HFFc6 (cell line): ENCODE measurements at regions not wholly inside any gene's neighbourhood (a gene's known extent, or its start where the extent isn't known, plus 50 kb on each side); places are given as distances from the start of the nearest gene placed in this dataset.

Experiments used
- DNase-seq: peaks from one replicate; pipeline ENCODE4 v3.0.0-alpha.2; 2018
- H3K27ac Mint-ChIP-seq: 2 replicates; pipeline ENCODE4 v1.8.0; 2020; ENCODE audit warnings: mild to moderate bottlenecking, mixed read lengths
- H3K27me3 Mint-ChIP-seq: 2 replicates; pipeline ENCODE4 v1.8.0; 2021; ENCODE audit warnings: mild to moderate bottlenecking, moderate library complexity, mixed read lengths; ENCODE audit not compliant: insufficient read depth
- H3K36me3 Mint-ChIP-seq: 2 replicates; pipeline ENCODE4 v1.8.0; 2021; ENCODE audit warnings: low read depth, mixed read lengths
- H3K4me1 Mint-ChIP-seq: 2 replicates; pipeline ENCODE4 v1.8.0; 2020; ENCODE audit warnings: low read depth, mixed read lengths
- H3K4me3 Mint-ChIP-seq: 2 replicates; pipeline ENCODE4 v1.8.0; 2020; ENCODE audit warnings: mild to moderate bottlenecking, moderate library complexity, mixed read lengths
- H3K9me3 Mint-ChIP-seq: 2 replicates; pipeline ENCODE4 v1.8.0; 2020; ENCODE audit warnings: mild to moderate bottlenecking, mixed read lengths
- TF ChIP-seq, protein P1 (sequence below): fragments of 200-600 bp; sonication (generic); IDR thresholded peaks from 2 replicates; pipeline ENCODE4 v1.5.0; 2021; ENCODE audit warnings: antibody characterized with exemption, mild to moderate bottlenecking

DNA sequence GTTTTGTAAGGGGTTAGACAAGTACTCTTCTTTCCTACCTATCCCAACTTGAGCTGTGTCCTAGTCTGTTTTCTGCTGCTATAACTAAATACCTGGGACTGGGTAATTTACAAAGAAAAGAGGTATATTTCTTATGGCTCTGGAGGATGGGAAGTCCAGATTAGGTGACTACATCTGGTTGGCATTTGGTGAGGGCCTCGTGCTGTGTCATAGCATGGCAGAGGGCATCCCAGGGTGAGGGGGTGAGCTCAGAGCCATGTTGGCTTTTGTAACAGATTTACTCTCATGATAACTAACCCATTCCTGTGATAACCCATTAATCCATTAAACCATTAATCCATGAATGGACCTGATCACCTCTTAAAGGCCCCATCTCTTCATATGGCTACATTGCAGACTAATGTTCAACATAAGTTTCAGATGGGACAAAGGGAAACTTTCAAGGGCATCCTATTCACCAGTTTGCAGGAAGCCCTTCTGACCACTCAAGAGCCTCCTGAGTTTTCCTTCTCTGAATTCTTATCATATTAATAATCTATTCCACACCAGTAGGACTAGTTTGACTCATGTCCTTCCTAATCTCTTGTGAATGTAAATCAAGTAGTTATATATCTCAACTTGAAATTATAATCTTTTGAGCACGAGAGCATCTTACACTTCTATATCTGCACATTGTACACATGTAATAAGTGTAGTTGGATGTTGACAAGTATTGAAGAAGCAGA, 185.7 kb upstream of the ZPLD1 start:
- no peak for DNase-seq
- H3K4me1 Mint-ChIP-seq = no peaks in the 10 kb centered on the region
- no peak overlapping the region for H3K27ac Mint-ChIP-seq
- H3K4me3 Mint-ChIP-seq = no peak overlapping the region
- no peaks in the 10 kb centered on the region for H3K9me3 Mint-ChIP-seq
- H3K36me3 Mint-ChIP-seq = no peaks in the 10 kb centered on the region
- peaks cover 19% of the 10 kb centered on the region for H3K27me3 Mint-ChIP-seq
- TF ChIP-seq, protein P1, sequence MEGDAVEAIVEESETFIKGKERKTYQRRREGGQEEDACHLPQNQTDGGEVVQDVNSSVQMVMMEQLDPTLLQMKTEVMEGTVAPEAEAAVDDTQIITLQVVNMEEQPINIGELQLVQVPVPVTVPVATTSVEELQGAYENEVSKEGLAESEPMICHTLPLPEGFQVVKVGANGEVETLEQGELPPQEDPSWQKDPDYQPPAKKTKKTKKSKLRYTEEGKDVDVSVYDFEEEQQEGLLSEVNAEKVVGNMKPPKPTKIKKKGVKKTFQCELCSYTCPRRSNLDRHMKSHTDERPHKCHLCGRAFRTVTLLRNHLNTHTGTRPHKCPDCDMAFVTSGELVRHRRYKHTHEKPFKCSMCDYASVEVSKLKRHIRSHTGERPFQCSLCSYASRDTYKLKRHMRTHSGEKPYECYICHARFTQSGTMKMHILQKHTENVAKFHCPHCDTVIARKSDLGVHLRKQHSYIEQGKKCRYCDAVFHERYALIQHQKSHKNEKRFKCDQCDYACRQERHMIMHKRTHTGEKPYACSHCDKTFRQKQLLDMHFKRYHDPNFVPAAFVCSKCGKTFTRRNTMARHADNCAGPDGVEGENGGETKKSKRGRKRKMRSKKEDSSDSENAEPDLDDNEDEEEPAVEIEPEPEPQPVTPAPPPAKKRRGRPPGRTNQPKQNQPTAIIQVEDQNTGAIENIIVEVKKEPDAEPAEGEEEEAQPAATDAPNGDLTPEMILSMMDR = no peak

DNA sequence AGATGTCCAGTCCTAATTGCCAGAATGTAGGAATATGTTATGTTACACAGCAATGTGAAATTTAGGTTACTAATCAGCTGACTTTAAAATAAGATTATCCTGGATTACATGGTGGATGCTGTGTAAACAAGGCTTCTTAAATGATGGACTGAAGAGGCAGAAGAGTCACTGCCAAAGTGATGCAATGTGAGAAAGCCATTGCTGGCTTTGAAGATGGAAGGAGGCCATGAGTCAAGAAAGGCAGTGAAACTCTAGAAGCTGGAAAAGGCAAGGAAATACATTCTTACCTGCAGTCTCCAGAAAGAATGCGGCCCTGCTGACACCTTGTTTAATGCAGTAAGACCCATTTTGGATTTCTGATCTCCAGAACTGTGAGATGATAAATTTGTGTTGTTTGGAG, 179.1 kb upstream of the ZPLD1 start:
- Mint-ChIP-seq H3K36me3 (no peaks in the 10 kb centered on the region), H3K27me3 (peaks cover 6% of the 10 kb centered on the region), H3K27ac (no peak overlapping the region), H3K4me1 (no peaks in the 10 kb centered on the region), H3K4me3 (no peak overlapping the region), H3K9me3 (no peaks in the 10 kb centered on the region)
- TF ChIP-seq, protein P1 = no peak
- no peak for DNase-seq

DNA sequence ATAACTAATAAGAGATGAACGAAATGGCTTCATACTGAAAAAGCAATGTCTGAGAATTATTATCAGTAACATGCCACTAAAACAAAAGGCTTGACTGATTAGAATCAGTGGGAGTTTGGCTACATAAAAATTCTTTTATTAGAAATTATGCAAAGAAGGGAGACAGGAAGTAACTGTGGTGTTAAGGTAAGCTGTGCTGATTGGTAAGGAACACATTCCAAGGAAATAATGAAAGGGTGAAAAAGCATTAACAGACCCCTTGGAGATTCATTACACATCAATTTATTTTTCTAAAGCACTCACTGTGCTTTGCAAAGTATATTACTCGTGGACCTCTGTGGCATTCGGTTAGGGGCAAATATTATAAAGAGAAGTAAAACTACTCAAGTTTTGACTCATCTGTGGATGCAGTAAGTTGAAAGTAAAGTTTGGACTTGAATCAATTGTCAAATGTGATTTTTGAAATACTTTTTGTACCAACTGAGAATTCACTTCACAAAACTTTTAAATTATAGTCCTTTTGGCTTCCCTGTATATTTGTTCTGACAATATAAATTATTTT, 176.1 kb upstream of the ZPLD1 start:
- Mint-ChIP-seq H3K27me3 (no peaks in the 10 kb centered on the region; the same call in 1 of the 2 replicates), H3K9me3 (no peaks in the 10 kb centered on the region), H3K27ac (no peak overlapping the region), H3K36me3 (no peaks in the 10 kb centered on the region), H3K4me3 (no peak overlapping the region), H3K4me1 (no peaks in the 10 kb centered on the region)
- DNase-seq = no peak
- TF ChIP-seq, protein P1 = no peak

DNA sequence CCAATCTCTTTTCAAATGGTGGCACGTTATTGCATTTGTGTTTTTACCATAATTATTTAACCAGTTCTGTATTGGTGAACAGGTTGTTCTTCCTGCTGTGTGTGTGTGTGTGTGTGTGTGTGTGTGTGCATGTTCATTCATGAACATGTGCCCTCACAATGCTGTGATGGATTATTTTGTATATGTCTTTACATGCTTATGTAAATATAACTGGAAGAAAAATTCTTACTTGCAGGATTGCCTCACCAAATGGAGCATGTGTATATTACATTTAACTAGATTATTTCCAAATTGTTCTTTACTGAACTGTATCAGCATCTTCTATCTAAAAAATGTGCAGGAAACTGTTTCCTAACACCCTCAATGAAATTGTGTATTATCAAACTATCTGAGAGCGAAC, 175.2 kb upstream of the ZPLD1 start:
- no peaks in the 10 kb centered on the region; the same call in 1 of the 2 replicates for H3K27me3 Mint-ChIP-seq
- DNase-seq = no peak
- TF ChIP-seq, protein P1 = no peak
- no peaks in the 10 kb centered on the region for H3K36me3 Mint-ChIP-seq
- H3K4me1 Mint-ChIP-seq = no peaks in the 10 kb centered on the region
- H3K27ac Mint-ChIP-seq = no peak overlapping the region
- H3K4me3 Mint-ChIP-seq = no peak overlapping the region
- H3K9me3 Mint-ChIP-seq = no peaks in the 10 kb centered on the region

DNA sequence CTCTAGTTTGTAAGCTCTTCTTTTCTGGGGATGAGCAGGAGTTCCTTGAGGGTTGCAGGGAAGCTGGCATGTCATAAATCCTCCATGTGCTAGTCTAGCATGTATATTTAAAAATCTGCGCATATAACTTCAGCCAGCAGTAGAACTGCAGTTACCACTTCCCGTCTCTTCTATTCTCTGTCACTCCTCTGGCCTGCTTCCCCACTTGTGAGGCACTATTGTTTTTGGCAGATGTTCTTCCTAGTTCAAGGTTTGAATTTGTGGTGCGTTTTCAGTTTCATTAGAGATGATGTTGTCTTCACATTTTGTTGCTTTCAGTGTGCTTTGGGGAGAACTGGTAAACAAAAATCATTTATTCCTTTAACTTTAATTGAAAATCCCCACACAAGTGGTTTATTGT, 169.1 kb upstream of the ZPLD1 start:
- Mint-ChIP-seq H3K9me3 (no peaks in the 10 kb centered on the region), H3K36me3 (no peaks in the 10 kb centered on the region), H3K27ac (no peak overlapping the region), H3K4me1 (no peaks in the 10 kb centered on the region), H3K4me3 (no peak overlapping the region), H3K27me3 (no peaks in the 10 kb centered on the region; the same call in none of the 2 replicates)
- TF ChIP-seq, protein P1 = no peak
- DNase-seq = no peak
